Hematopoietic multipotent progenitor cell treated with erythropoietin and hydrocortisone succinate and interleukin-3 and kit ligand, for 8 days (in vitro differentiated cells): ENCODE measurements at regions not wholly inside any gene's neighbourhood (a gene's known extent, or its start where the extent isn't known, plus 50 kb on each side); places are given as distances from the start of the nearest gene placed in this dataset.

ENCODE experiments used
- DNase-seq: peaks from one replicate; pipeline ENCODE4 v3.0.0-alpha.2; 2015

- no peak for DNase-seq
Measured at GRCh38 chr10:6756716-6757115, 176.6 kb upstream of the PRKCQ start.

DNA sequence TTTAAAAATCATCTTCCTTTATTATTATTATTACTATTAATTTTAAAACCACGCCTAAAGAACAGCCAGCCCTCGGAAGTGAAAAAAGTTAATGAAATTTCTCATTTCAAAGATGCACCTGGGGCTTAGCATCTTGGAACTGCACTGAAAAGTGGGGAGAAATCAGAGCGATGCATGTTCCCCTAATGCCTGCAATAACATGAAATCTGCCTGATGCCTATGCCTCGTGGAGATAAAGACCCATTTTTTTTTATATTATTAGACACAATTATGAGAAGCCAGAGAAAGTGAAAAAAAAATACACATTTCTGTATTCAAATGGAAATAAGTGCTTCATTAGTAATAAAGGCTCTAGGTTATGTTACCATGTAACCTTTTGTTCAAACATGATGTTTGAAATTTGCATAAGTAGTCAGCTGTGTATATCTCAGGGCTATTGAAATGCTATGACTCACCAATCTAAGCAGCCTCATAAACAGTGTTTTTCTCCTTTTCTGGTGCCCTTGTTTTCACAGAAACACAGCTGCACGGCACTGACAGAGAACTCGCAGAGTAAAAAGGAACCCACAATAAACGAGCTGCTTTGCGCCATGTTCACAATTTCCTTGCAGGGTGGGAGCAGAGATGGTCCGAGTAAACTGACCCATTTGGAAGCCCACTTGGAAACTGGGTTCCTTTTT is 175.8 kb upstream of the PRKCQ start:
- no peak for DNase-seq

- DNase-seq = no peak
Measured at GRCh38 chr10:6753644-6754043, 173.6 kb upstream of the PRKCQ start.

DNA sequence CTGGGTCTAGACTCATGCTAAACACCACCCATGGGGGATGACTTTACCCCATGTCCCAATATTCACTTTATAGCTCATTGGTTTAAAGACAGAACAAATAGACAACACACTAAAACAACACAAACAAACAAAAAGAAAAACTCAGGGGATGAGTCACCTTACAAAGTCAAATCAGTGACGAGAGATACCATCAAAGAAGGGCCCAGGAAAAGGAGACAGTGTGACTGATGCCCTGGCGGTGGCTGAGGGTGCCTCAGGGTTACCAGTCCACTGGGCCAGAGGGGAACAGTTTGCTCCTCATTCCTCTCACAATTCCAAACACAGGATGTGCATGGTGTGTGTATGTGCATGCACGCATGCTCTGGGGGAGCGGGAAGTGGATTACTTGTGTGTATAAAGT is 171.3 kb upstream of the PRKCQ start:
- DNase-seq = no peak

DNA sequence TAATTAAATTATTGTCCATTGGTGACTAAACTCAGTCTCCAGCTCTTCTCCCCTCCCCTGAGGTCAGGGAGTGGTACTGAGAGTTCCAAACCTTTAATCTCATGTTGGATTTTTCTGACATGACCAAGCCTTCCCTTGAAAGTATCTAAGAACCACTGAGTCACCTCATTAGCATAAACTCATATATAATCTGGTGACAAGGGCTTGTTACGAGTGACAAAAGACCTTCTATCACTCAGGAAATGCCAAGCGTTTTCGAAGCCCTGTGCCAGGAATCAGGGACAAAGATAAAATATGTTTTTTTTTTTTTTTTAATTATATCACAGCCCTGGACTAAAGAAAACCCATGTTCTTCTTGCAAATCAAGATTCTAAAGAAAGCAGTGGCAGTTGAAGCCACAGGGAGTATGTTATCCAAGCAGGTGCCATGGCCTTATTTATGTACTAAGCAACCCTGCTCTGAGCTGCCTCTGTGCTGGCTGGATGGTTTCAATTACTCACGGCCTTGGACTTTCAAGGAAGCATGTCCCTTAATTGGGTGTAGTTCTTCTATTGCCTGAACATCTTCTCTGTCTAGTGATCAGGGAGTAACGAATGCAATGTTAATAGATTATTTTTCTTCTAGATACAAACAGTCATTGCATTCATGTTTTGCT is 169.0 kb upstream of the PRKCQ start:
- no peak for DNase-seq

- no peak for DNase-seq
Measured at GRCh38 chr10:6748029-6748428, 168.0 kb upstream of the PRKCQ start.

- no peak for DNase-seq
Measured at GRCh38 chr10:6746782-6747181, 166.7 kb upstream of the PRKCQ start.

- no peak for DNase-seq
Measured at GRCh38 chr10:6743291-6743849, 163.3 kb upstream of the PRKCQ start.

- peak; percentile 3 for DNase-seq
Measured at GRCh38 chr10:6741541-6741941, 161.5 kb upstream of the PRKCQ start.

DNA sequence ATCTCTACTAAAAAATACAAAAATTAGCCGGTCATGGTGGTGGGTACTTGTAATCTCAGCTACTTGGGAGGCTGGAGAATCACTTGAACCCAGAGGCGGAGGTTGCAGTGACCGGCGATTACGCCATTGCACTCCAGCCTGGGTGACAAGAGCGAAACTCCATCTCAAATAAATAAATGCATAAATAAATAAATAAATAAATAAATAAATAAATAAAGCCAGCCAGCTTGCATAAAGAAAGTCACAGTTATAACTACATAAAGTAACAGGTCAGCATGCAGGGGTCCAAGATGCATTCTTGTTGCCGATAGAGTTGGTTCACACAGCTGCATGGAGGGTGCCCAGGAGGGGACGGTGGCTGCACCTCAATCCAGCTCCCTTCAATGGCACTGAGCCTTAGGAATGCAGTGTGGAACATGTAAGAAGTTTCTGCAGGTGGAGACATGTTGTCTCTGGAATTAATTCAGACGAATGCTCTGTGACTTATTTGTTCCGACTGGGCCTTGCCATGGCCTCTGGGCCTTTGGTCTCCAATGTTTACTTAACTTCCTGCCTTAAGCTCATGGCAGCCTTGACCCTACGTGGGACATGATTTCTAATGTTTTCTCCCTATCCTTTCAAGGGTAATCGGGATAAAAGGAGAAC is 159.6 kb upstream of the PRKCQ start:
- DNase-seq = no peak

DNA sequence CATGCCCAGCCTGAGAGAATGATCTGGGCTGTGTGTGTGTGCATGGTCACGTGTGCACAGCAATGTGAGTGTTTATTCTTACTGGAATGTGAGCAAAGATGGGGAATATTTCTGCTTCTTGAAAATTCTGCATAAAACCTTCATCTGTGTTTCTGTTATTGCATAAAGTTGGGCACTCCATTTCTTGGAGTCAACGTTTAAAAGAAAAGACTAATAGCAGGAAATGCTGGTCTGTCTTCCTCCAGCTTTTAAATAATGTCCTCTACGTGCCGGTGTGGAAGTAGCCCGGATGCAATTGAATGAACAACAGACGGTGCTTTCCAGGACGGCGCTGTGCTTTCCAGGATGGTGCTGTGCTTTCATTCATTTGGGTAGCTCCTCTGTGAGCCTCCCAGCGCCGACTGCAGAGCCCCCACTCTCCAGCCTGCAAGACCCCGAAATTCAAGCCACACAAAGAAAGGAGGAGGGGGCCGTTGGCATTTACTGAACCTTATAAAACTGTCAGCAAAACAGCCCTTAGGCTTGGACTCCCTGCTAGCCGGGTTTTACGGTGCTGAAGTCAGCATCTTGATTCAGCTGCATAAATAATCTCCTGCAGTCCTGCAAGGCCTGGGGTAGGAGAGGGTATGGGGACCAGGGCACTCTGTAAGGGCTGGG is 158.2 kb upstream of the PRKCQ start:
- no peak for DNase-seq

DNA sequence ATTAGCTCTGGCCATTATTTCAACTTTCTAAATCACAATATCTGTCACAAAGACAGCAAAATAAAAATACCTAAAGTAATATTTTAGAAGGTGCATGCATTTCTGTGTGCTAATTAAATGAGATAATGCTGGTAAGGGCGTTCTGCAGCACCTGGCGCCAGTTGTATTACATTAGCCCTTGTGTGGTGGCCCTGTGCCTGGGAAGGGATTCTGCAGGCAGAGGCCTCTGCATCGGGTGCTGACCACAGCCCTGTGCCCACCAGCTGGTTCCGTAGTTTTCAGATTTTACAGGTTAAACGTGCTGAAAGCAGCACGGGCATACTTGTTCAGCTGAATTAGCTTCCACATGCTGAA is 157.7 kb upstream of the PRKCQ start:
- DNase-seq = no peak

GRCh38 chr10:6737080-6737641 is 157.1 kb upstream of the PRKCQ start:
- no peak for DNase-seq

DNA sequence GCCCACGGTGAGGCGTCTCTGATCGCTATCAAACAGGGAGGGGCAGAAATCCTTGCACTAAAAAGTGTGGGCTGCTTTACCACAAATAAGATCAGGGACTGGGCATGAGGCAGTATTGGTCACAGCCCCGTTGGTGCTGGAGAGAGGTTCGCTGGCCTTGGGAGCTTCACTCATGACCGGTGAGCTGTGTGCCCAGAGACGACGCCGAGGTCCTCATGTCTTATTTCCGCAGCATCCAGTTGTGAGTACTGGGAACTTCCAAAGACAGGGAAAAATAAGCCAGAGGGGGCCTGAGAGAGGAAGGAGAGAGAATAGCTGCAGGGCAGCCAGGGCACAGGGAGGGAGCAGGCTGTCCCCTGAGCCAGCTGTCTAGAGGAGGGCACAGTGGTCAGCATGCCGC is 154.2 kb upstream of the PRKCQ start:
- no peak for DNase-seq

DNA sequence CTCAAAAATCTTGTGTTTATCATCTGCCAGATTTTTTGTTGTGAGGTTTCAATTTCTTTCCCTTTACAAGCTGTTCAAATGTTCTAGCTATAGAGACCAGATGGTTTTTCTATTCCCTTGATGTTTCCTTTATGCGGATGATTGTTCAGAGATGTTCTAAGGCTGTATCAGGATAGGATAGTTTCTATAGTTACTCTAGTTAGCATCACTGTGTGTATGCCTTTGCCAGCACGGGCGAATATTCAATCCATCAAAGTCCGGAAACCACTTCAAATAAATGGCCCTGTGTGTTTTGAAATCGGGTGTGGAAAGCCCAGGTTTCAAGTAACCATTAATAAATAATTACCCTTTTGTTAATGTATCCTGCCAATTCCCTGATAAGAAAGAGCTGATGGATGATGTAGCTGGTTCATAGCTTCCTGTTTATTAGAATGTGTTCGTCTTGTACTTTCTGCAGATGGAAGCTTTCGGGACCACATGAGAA is 149.8 kb upstream of the PRKCQ start:
- no peak for DNase-seq

DNA sequence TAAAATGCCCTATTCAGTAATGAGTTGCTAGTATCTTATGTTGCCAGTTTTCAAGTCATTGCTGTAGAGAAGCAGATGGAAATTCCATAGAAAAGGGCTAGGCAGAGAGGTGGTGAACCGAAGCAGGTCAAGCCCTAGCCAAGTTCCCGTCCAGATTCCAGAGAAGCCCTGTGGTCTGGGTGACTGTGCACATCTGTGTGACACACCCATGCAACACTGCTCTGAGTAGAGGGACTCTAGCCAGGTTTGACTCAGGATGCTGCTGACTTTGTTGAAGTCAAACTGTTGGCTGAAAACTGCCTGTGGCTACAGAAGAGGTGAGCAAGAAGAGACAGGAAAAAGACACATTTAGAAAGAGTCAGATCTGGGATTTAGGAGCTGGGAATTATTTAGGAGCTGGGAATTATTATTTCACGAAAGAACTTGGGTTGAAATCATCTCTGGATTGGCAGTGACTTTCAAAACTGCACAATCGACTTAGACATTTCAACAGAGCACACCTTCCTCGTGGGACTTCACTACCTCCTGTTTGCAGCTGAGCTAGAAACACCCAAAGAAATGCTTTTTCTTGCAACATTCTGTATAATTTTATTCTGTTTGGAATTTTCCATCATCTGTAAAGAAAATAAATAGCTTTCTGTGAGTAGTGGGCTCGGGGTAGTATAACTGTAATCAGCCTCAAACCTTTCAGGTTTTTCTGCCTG is 149.1 kb upstream of the PRKCQ start:
- DNase-seq = no peak

DNA sequence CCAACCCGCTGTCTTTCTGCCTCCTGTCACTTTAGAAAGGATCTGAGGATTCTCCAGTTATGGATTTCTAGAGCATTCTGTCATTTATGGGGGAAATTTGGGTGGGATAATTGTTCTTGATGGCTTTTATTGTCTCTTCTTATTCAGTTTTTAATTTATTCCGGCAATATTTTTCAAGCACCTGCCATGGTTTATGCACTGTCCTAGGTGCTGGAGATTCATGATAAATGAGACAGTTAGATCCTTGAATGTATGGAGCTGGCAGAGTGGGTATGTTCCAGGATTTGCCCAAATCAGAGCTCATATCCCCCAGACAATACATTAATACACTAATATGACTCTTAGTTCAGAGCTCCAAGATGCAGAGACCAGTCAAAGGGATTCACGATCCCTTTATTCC is 146.8 kb upstream of the PRKCQ start:
- no peak for DNase-seq

DNA sequence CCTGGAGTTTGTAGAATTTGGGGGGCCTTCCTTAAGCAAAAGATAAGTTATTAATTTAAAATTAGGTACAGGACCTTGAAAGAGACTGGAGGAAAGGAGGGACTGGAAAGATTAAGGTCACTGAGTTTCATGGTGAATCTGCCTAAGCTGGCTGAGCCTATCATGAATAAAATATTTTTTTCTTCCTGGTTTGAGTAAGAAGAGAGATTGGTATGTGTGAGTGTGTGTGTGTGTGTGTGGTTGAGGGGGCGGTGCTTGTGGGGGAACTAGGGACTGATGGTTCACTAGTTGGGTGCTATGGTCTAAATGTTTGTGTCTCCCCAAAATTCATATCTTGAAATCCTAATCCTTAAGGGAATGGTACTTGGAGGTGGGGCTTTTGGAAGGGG is 142.5 kb upstream of the PRKCQ start:
- DNase-seq = no peak

- DNase-seq = no peak
Measured at GRCh38 chr10:6721964-6722615, 142.0 kb upstream of the PRKCQ start.

DNA sequence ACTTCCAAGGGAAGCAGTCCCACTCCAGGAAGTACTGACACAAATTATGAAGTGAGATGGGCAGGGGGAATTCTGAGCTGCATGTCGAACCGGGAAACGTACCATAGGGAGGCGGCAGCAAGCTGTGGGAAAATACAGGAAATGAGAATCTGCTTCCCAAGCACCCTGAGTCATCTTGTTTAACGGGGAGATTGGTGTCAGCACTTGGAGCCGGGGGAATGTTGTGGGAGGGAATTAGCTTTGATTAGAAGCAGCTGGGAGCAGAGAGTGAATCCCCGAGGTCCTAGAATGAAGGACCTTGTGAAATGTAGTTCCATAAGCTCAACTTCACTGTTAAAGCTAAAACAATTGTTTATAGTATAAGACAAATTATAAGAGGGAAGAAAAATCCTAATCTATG is 141.4 kb upstream of the PRKCQ start:
- DNase-seq = no peak

- no peak for DNase-seq
Measured at GRCh38 chr10:6719561-6719960, 139.5 kb upstream of the PRKCQ start.

DNA sequence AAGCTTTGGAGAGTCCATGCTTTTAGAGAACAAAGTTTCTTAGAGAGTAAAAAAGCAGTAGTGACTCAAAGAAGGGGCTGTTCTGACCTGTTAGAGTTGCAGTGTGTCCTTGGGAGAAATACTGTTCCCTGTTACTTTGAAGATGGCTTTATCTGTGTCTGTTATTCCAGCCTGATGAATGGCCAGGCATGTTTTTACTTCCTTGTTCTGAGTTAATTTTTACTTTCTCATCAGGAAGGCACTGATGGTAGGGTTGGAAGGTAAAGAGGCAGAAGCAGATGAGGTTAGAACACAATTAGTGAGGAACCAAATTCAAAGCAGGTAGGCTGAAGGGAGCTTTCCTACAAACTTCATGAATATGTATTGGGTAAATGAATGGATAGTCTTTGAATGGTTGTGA is 138.5 kb upstream of the PRKCQ start:
- DNase-seq = no peak
